ENCODE measurements at regions not wholly inside any gene's neighbourhood (a gene's known extent, or its start where the extent isn't known, plus 50 kb on each side); places are given as distances from the start of the nearest gene placed in this dataset.
"Not testable (repeated sequence)": the region's sequence is repeated elsewhere in the genome, so short reads cannot be mapped to it uniquely, and the experiment has no call there.

DNA sequence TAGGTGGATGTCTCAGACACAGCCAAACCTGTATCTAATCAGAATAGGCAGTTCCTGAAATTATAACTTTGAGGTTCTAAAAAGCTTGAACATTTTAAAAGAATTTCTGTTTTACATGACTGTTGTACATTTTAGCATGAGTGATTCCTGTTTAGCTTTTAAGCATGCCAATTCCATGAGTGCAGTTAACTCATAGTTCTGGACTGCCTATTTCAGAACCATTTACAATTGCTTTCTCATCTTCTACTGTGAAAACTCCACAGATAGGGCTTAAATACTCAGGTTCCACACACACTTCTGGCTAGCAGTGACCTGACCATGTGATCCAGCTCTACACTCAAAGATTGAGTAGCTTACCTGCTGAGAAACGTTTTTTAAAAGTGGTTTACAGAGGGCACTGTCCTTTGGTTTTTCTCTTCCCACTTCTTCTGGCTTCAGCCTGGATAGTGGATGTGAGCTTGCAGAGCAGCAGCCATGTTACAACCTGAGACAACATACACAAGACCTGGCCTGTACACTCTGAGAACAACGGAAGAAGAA is 280.8 kb downstream of the ANKRD50 start:
- in situ Hi-C loops (cut with HindIII; ENCODE audit: low sequenced_read_pairs): no loop called here

GRCh38 chr4:124432500-124432899 is 280.0 kb downstream of the ANKRD50 start:
- in situ Hi-C loops (cut with HindIII; ENCODE audit: low sequenced_read_pairs): no loop called here

- in situ Hi-C loops (cut with HindIII; ENCODE audit: low sequenced_read_pairs): no loop called here
These were observed 279.5 kb downstream of the ANKRD50 start for GRCh38 chr4:124433044-124433443.

DNA sequence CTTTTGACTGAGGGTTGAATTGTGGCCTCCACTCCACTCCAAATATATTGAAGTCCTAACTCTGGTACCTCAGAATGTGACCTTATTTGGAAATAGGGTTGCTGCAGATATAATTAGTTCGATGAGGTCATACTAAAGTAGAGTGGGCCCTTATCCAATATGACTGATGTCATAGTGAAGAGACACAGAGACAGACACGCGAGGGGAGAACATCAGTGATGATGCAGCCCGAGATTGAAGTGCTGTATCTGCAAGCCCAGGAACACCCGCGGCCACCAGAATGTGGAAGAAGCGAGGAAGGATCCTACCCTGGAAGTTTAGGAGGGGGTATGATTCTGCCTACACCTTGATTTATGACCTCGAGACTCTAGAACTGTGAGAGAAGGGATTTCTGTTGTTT is 279.0 kb downstream of the ANKRD50 start:
- in situ Hi-C loops (cut with HindIII; ENCODE audit: low sequenced_read_pairs): no loop called here

DNA sequence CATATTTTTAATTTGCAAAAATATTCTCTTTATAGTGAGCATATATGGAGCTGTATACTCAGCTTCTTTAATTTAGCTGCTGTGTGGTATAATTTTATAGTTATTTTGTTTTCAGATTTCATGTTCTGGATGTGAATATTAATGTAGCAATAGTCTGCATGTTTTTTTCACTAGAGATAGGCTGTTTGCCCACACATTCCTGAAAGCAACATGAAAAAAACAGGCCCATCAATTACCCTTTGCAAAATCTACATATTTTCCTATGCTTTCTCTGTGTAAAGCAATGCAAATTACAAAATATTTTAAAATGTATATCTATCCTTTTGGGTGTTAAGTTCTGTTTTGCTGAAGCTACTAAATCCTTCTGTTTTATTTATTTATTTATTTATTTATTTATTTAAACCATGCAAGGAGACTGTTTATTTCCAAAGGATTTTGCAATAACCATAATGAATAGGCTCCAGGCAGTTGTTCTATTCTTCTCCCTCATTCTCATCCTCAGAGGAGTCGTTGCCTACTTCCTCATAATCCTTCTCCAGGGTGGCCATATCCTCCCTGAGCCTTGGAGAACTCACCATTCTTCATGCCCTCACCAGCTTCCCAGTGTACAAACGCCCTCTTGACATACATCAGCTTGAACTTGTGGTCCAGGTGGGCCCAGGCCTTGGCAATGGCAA is 277.1 kb downstream of the ANKRD50 start:
- in situ Hi-C loops (cut with HindIII; ENCODE audit: low sequenced_read_pairs): no loop called here

DNA sequence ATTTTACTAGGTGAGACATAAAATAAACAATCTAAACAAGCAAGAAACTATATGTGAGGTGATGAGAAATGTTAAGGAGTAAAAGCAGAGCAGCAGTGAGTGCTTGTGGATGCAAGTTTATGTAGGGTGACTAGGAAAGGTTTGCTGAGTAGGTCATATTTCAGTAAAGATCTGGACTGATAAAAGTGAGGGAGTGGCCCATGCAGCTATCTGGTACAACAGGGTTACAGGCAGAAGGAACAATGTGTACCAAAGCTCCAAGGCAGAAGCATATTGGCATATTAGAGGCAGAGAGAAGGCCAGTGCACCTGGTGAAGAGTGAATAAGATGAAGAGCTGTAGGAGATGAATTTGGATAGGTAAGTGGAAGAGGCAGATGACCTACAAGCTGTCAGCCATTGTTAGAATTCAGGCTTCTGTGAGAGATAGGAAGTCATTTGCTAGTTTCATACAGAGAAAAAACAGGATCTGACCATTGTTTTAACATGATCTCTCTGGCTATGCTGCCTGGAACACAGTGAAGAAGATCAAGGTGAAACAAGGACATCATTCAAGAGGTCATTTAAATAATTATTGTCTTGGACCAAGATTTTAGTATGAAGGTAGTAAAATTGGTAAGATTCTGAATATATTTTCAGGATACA is 274.6 kb downstream of the ANKRD50 start:
- in situ Hi-C loops (cut with HindIII; ENCODE audit: low sequenced_read_pairs): no loop called here

DNA sequence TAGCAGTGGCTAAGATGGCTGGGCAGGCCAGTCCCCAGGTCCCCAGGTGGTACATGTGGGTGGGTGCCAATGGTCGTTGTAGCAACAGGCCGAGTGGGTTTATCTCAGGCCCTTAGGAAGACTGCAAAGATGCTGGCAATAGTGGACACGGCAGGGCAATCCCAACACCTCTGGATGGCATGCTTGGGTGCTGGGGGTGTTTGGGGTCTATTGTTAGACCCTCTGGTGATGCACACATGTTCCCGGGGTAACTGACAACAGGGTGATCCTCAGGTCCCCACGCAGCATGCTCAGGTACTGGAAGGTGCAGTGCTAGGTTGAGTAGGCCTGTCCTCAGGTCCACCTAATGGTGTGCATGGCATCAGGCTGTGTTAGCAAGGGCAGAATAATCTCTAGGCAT is 267.5 kb downstream of the ANKRD50 start:
- in situ Hi-C loops (cut with HindIII; ENCODE audit: low sequenced_read_pairs): no loop called here

- in situ Hi-C loops (cut with HindIII; ENCODE audit: low sequenced_read_pairs): no loop called here
These were observed 262.7 kb downstream of the ANKRD50 start for GRCh38 chr4:124449881-124450280.

- in situ Hi-C loops (cut with HindIII; ENCODE audit: low sequenced_read_pairs): no loop called here
These were observed 261.7 kb downstream of the ANKRD50 start for GRCh38 chr4:124450851-124451250.

- in situ Hi-C loops (cut with HindIII; ENCODE audit: low sequenced_read_pairs): no loop called here
These were observed 257.7 kb downstream of the ANKRD50 start for GRCh38 chr4:124454772-124455270.

GRCh38 chr4:124455671-124456070 is 256.9 kb downstream of the ANKRD50 start:
- in situ Hi-C loops (cut with HindIII; ENCODE audit: low sequenced_read_pairs): no loop called here

GRCh38 chr4:124459196-124459940 is 253.2 kb downstream of the ANKRD50 start:
- in situ Hi-C loops (cut with HindIII; ENCODE audit: low sequenced_read_pairs): no loop called here

DNA sequence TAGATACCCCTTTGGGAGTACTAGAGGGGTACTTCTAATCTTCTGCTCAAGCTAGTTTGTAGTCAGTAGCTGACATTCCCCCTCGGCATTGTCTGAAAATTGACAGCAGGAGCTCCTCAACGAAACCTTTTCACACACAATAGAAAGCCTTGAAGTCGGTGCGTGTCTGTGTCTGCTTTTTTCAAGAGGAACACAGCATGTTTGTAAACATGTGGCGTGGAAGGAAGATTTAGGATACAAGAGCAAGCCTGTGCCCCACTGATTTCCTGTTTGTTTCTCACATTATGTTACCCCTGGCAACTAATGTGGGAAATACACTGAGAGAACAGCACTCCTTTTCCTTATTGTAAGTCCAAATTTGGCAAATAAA is 252.6 kb downstream of the ANKRD50 start:
- in situ Hi-C loops (cut with HindIII; ENCODE audit: low sequenced_read_pairs): no loop called here

GRCh38 chr4:124461592-124461991 is 250.9 kb downstream of the ANKRD50 start:
- in situ Hi-C loops (cut with HindIII; ENCODE audit: low sequenced_read_pairs): not testable (repeated sequence)

DNA sequence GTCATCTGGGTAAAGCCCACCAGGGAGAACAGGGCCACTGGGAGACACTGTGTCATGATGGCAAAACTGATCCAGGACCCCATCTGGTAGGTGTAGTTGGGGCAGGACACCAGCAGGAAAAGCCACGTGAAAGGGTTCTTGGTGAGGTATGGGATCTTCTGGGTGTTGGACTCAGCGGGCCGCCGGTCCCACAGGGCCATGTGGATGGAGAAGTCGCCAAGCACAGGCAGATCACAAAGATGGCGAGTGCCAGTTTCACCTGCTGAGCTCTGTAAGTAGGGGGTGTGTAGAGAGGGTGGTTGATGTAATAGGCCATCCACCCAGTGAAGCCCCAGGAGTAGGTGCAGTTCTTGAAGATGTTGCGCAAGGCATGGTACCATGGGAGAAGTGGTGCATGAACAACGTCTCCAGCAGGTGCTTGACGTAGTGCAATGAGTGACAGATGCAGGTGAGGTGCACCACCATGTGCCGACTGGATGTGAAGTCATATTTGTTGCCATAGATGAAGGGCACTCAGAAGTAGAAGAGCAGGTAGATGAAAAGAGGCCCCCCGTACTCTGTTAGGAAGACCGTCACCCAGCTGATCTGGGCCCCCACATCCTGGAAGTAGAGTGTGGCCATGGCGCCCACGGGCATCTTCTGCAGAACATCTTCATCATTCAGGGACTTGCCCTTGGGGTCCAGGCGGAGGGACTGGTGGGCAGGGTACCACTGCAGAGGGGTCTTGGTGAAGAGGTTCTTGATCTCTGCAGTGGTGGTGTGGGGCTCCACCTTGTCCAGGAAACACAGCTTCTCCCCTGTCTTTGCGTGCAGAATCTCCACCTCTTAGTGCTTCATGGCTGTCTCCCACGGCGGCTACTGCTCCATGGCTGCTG is 249.3 kb downstream of the ANKRD50 start:
- in situ Hi-C loops (cut with HindIII; ENCODE audit: low sequenced_read_pairs): no loop called here

DNA sequence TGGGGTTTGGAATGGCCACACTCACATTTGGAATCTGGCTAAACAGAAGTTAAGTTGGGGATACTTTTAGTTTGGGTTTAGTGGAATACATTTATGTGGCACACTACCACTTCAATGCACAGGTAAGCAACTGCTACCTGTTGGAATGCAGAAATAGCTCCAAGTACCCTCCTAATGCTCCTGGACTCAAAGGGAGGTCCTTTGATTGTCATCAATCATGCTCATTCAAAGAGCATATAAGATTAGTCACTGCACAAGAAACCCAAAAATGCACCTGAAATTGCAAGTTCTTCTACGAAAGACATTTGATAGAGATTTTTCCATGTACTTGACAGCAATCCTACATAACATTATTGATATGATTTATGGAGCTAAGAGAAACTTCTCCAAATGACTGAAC is 247.7 kb downstream of the ANKRD50 start:
- in situ Hi-C loops (cut with HindIII; ENCODE audit: low sequenced_read_pairs): no loop called here

GRCh38 chr4:124468360-124468759 is 244.2 kb downstream of the ANKRD50 start:
- in situ Hi-C loops (cut with HindIII; ENCODE audit: low sequenced_read_pairs): no loop called here

GRCh38 chr4:124469981-124470380 is 242.6 kb downstream of the ANKRD50 start:
- in situ Hi-C loops (cut with HindIII; ENCODE audit: low sequenced_read_pairs): no loop called here

DNA sequence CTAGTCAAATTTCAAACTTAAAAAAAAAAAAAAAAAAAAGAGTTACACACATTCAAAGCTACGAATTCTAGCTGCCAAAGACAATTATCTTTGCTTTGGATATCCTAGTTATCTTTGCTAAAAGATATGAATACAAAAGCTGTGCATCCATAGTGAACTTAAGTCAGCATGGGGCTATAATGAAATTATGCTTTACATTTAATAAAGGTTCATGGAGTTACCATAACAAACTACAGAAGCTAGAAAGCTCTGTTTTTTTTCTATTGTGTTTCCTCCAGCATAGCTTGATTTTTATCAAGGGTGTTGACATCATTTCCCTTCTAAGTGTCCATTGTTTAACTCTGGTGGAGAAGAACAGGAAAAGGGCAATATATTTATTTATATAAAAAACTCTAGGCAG is 234.1 kb downstream of the ANKRD50 start:
- in situ Hi-C loops (cut with HindIII; ENCODE audit: low sequenced_read_pairs): no loop called here

GRCh38 chr4:124480061-124480460 is 232.5 kb downstream of the ANKRD50 start:
- in situ Hi-C loops (cut with HindIII; ENCODE audit: low sequenced_read_pairs): no loop called here

GRCh38 chr4:124481123-124481522 is 231.4 kb downstream of the ANKRD50 start:
- in situ Hi-C loops (cut with HindIII; ENCODE audit: low sequenced_read_pairs): no loop called here
